ENCODE measurements at regions not wholly inside any gene's neighbourhood (a gene's known extent, or its start where the extent isn't known, plus 50 kb on each side); places are given as distances from the start of the nearest gene placed in this dataset.

- TF ChIP-seq CTCF (IDR thresholded peaks at IDR 0.05), result no peak
- no peak overlapping the region for H3K4me2 ChIP-seq (ENCODE audit: low read length)
- H2AFZ ChIP-seq, result no peak overlapping the region
- no peak overlapping the region for H3K4me3 ChIP-seq (ENCODE audit: low read depth, low read length)
- H3K4me1 ChIP-seq, result no peaks in the 10 kb centered on the region
- H3K27me3 ChIP-seq (ENCODE audit: control insufficient read depth, insufficient read depth, low read length), result no peaks in the 10 kb centered on the region
- no peaks in the 10 kb centered on the region for H3K9me3 ChIP-seq (ENCODE audit: control insufficient read depth, low read length)
- no peaks in the 10 kb centered on the region for H3K36me3 ChIP-seq (ENCODE audit: control insufficient read depth, insufficient read depth, low read length)
- no peak overlapping the region for H3K27ac ChIP-seq
- H3K9ac ChIP-seq, result no peak overlapping the region
- H3K79me2 ChIP-seq, result no peaks in the 10 kb centered on the region
Measured at GRCh38 chr2:10221443-10221842, 81.3 kb upstream of the HPCAL1 start.

- Histone ChIP-seq H3K4me1 (no peaks in the 10 kb centered on the region), H3K9me3 (ENCODE audit: control insufficient read depth, low read length) (no peaks in the 10 kb centered on the region), H3K79me2 (no peaks in the 10 kb centered on the region), H3K27ac (no peak overlapping the region), H3K9ac (no peak overlapping the region), H3K36me3 (ENCODE audit: control insufficient read depth, insufficient read depth, low read length) (no peaks in the 10 kb centered on the region), H3K27me3 (ENCODE audit: control insufficient read depth, insufficient read depth, low read length) (no peaks in the 10 kb centered on the region), H3K4me3 (ENCODE audit: low read depth, low read length) (no peak overlapping the region), H2AFZ (no peak overlapping the region), H3K4me2 (ENCODE audit: low read length) (no peak overlapping the region)
- TF ChIP-seq CTCF (IDR thresholded peaks at IDR 0.05), result no peak
Measured at GRCh38 chr2:10221976-10222870, 80.5 kb upstream of the HPCAL1 start.

DNA sequence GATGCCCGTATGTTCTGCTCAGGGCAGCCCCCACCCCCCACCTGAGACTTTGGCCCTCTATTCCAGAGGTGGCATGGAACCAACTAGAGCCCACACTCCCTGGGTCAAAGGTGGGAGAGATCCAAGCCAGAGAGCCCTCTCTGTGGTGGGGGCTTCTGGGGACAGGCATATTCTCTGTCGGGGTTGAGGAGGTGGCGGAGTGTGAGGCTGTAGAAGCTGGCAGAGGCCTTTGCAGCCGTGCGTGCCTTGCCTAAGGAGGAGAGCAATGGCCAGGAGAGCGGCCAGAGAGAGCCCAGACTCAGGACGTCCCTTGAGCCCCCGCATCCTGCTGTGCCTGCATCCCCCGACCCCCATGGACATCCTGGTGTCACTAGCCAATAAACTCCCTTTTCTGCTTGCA is 79.2 kb upstream of the HPCAL1 start:
- Histone ChIP-seq H3K9me3 (ENCODE audit: control insufficient read depth, low read length) (no peaks in the 10 kb centered on the region), H3K27me3 (ENCODE audit: control insufficient read depth, insufficient read depth, low read length) (no peaks in the 10 kb centered on the region), H3K4me3 (ENCODE audit: low read depth, low read length) (no peak overlapping the region), H3K4me1 (no peaks in the 10 kb centered on the region), H3K36me3 (ENCODE audit: control insufficient read depth, insufficient read depth, low read length) (no peaks in the 10 kb centered on the region), H3K27ac (no peak overlapping the region), H3K79me2 (no peaks in the 10 kb centered on the region), H3K4me2 (ENCODE audit: low read length) (no peak overlapping the region), H2AFZ (no peak overlapping the region), H3K9ac (no peak overlapping the region)
- TF ChIP-seq CTCF (IDR thresholded peaks at IDR 0.05), result no peak

DNA sequence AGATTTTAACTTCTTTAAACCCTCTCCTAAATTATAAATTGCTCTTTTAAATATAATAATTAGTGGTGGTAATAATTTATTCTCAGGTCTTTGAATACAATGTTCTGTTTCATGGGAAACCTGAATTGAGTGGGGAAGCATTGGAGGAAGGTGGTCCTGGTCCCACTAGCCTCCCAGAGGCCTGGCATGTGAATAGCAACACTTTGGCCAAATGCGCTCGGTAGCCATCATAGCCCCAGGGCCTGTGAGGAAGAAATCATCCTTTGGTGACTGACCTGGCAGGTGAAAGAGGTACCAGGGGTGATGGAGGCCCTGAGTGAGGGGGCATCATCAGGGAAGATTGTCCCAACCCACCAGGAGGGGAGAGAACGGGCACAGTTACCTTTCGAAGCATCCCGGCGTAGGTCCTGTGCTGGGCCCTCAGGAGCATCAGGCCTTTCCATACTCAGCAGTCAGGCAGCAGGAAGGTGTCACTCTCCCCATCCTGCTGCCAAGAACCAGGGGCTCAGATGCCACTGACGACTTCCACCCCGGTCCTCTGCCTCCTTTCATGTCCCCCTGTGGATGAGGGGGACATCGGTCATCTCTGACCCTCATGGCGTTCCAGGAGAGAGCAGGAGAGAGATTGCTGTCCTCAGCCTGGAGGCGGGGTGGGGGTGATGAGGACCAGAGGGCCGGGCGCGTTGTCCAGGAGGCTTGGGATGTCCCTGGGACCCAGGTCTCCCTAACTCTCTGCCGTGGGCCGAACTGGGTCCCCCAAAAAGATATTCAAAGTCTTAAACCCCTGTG is 78.6 kb upstream of the HPCAL1 start:
- Histone ChIP-seq H3K4me2 (ENCODE audit: low read length) (no peak overlapping the region), H3K4me1 (no peaks in the 10 kb centered on the region), H3K79me2 (no peaks in the 10 kb centered on the region), H3K36me3 (ENCODE audit: control insufficient read depth, insufficient read depth, low read length) (no peaks in the 10 kb centered on the region), H3K4me3 (ENCODE audit: low read depth, low read length) (no peak overlapping the region), H3K9ac (no peak overlapping the region), H3K9me3 (ENCODE audit: control insufficient read depth, low read length) (no peaks in the 10 kb centered on the region), H3K27me3 (ENCODE audit: control insufficient read depth, insufficient read depth, low read length) (no peaks in the 10 kb centered on the region), H3K27ac (no peak overlapping the region), H2AFZ (no peak overlapping the region)
- no peak for TF ChIP-seq CTCF (IDR thresholded peaks at IDR 0.05)
